ENCODE measurements at regions not wholly inside any gene's neighbourhood (a gene's known extent, or its start where the extent isn't known, plus 50 kb on each side); places are given as distances from the start of the nearest gene placed in this dataset.

DNA sequence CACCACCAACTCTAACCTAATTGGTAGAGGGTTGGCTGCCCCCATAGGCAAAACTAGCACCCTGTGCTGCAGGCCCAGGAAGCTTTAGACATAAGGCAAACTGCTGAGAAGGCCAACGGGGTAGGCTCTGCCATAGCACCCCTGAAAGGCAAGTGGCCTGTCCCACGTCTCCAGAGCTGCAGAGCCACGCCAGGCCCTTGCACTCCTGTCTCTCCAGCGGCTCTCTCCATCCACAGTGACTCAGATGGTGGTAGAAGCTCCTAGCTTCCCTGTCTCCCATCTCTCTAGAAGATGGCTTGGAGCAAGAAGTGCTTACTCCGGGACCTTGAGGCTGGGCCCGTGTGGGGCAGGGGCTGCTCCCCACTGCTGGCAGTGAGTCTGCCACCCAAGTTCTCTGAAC is 310.6 kb upstream of the ZMIZ1 start:
- no peak overlapping the region for H3K4me3 ChIP-seq
- peaks cover 6 to 20% (median 12%) of the 10 kb centered on the region in 4 donors for H3K4me1 ChIP-seq
- H3K36me3 ChIP-seq, result no peaks in the 10 kb centered on the region
- DNase-seq, result no peak
- ATAC-seq (ENCODE audit: low FRiP score in 2 of 2), result no peak
- TF ChIP-seq EP300 (IDR thresholded peaks at IDR 0.05) (no peak), POLR2A (IDR thresholded peaks at IDR 0.05) (no peak), POLR2AphosphoS5 (IDR thresholded peaks at IDR 0.05) (no peak)
- TF ChIP-seq, protein P1, sequence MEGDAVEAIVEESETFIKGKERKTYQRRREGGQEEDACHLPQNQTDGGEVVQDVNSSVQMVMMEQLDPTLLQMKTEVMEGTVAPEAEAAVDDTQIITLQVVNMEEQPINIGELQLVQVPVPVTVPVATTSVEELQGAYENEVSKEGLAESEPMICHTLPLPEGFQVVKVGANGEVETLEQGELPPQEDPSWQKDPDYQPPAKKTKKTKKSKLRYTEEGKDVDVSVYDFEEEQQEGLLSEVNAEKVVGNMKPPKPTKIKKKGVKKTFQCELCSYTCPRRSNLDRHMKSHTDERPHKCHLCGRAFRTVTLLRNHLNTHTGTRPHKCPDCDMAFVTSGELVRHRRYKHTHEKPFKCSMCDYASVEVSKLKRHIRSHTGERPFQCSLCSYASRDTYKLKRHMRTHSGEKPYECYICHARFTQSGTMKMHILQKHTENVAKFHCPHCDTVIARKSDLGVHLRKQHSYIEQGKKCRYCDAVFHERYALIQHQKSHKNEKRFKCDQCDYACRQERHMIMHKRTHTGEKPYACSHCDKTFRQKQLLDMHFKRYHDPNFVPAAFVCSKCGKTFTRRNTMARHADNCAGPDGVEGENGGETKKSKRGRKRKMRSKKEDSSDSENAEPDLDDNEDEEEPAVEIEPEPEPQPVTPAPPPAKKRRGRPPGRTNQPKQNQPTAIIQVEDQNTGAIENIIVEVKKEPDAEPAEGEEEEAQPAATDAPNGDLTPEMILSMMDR (IDR thresholded peaks at IDR 0.05), result no peak
- WGBS, 2 donors, result 84 to 85% methylated on average over 2 to 6 of the region's 6 CpGs
- H3K9me3 ChIP-seq, result no peaks in the 10 kb centered on the region
- no peak overlapping the region for H3K27ac ChIP-seq
- no peaks in the 10 kb centered on the region for H3K27me3 ChIP-seq

DNA sequence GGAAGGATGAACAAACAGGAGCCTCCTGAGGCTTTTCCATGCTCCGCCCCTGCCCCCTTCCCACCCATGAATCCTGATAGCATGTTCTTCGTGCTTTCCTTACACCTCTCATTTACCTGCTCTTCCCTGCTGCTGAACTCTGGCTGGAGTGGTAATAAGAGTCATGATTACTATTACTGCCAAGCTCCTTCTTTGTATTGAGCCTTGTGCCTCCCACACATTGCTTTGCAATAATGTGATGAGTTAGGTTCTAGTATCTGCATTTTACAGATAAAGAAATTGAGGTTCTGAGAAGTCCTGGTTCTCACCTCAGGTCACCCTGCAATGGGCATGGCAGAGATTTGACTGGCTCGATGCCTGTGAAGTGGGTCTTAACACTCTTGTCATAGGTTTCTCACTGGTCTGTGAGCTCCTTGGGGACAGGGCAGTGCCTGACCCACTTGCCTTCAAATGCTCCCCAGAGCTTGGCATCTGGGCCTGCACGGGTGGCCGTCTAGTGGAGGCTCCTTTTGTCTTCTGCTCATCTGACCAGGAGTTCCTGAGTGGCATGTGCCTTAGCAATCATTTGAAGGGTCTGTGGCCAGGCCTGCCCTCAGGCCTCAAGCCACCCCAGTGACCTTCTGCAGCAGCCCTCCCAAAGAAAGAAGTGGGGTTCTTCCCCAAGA is 309.2 kb upstream of the ZMIZ1 start:
- no peak overlapping the region for H3K27ac ChIP-seq
- H3K27me3 ChIP-seq, result no peaks in the 10 kb centered on the region
- no peaks in the 10 kb centered on the region for H3K36me3 ChIP-seq
- H3K4me1 ChIP-seq, result peaks cover 6 to 22% (median 12%) of the 10 kb centered on the region in 4 donors
- DNase-seq (no peak), ATAC-seq (ENCODE audit: low FRiP score in 2 of 2) (no peak)
- H3K4me3 ChIP-seq, result no peak overlapping the region
- no peaks in the 10 kb centered on the region for H3K9me3 ChIP-seq
- WGBS, 2 donors, result 79 to 82% methylated on average over 3 to 5 of the region's 5 CpGs
- TF ChIP-seq POLR2A (IDR thresholded peaks at IDR 0.05), result no peak
- TF ChIP-seq POLR2AphosphoS5 (IDR thresholded peaks at IDR 0.05), result no peak
- TF ChIP-seq, protein P1 (IDR thresholded peaks at IDR 0.05), result no peak
- no peak for TF ChIP-seq EP300 (IDR thresholded peaks at IDR 0.05)

DNA sequence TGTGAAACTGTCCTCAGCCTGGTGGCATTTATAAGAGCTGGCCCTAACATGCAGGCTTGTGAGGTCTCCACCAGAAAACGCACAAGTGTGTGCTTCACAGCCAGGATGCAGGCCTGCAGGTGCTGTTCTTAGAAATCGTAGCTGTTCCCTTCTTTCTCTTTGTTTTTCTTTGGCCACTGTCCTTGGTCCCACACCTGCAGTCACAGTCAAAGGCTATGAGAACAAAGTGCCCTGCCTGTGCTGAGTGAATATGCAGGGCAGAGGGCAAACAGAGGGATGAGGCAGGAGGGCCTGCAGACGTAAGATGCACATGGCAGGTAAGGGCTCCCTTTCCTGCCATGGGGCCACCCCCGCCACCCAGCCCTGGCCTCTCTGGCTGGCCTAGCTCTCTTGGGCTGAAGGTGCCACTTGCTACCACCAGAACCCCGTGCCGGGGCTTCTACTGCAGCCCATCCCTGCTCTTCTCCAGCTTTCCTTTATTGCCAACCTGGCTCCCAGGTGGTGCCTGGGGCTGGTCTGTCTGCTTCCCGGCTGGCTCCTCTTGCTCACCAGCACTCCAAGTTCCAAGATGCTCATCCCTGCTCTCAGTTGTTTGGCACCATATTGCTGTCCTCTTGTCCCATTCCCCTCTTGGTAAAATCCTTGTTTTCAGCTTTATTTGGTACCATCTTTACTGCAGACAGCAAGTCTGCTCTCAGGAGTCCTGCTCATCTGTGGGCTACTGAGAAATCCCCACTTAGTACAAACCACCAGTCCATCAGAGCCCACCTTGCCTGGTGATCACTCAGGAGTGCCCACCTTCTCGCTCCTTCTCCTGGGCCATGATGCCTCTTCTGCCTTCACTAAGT is 308.1 kb upstream of the ZMIZ1 start:
- TF ChIP-seq EP300 (IDR thresholded peaks at IDR 0.05) (no peak), POLR2A (IDR thresholded peaks at IDR 0.05) (no peak), POLR2AphosphoS5 (IDR thresholded peaks at IDR 0.05) (no peak)
- TF ChIP-seq, protein P1 (IDR thresholded peaks at IDR 0.05), result no peak
- ATAC-seq (ENCODE audit: low FRiP score in 2 of 2) (no peak), DNase-seq (no peak)
- H3K4me1 ChIP-seq, result peaks cover 6 to 22% (median 12%) of the 10 kb centered on the region in 4 donors
- H3K36me3 ChIP-seq, result no peaks in the 10 kb centered on the region
- H3K27ac ChIP-seq, result no peak overlapping the region
- no peaks in the 10 kb centered on the region for H3K9me3 ChIP-seq
- WGBS, 2 donors, result 83 to 90% methylated on average over 8 of the region's 8 CpGs
- H3K27me3 ChIP-seq, result no peaks in the 10 kb centered on the region
- H3K4me3 ChIP-seq, result no peak overlapping the region

DNA sequence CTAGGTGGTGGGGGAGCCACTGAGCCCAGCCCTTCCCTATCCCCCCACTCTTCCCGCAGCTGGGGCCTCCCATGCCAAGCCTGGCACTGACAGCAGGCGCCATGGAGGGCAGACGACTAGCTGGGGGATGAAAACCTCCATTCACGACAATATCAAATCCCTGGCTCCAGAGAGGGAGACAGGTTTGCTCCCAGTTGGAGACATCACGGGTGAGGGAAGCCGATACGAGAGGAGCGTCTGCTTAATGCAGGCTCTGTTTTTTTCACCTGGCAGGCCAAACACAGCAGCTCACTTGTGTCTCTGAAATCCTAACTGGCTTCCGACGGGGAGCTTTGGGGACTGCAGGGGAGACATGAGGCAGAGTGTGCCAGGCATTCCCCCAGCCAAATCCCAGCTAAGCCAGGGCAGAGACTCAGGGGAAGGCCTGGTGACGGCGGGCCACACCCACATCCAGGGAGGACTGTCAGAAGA is 307.4 kb upstream of the ZMIZ1 start:
- DNase-seq (no peak), ATAC-seq (ENCODE audit: low FRiP score in 2 of 2) (no peak)
- TF ChIP-seq, protein P1 (IDR thresholded peaks at IDR 0.05), result no peak
- no peak for TF ChIP-seq POLR2AphosphoS5 (IDR thresholded peaks at IDR 0.05)
- no peak for TF ChIP-seq EP300 (IDR thresholded peaks at IDR 0.05)
- no peak for TF ChIP-seq POLR2A (IDR thresholded peaks at IDR 0.05)
- H3K36me3 ChIP-seq, result no peaks in the 10 kb centered on the region
- peaks cover 2 to 19% (median 10%) of the 10 kb centered on the region in 4 donors for H3K4me1 ChIP-seq
- H3K27me3 ChIP-seq, result no peaks in the 10 kb centered on the region
- no peaks in the 10 kb centered on the region for H3K9me3 ChIP-seq
- H3K27ac ChIP-seq, result no peak overlapping the region
- no peak overlapping the region for H3K4me3 ChIP-seq
- WGBS, 2 donors, result 92 to 94% methylated on average over 10 to 12 of the region's 12 CpGs
